ENCODE measurements at regions not wholly inside any gene's neighbourhood (a gene's known extent, or its start where the extent isn't known, plus 50 kb on each side); places are given as distances from the start of the nearest gene placed in this dataset.

GRCh38 chrX:150308041-150308440, 55.1 kb upstream of the MAMLD1 start:
- DNase-seq (ENCODE audit: low read depth): no peak
- Histone ChIP-seq H3K9ac (ENCODE audit: low read length) (no peak overlapping the region), H3K27me3 (replicated peaks; ENCODE audit: control insufficient read depth, insufficient read depth, low read length) (peaks cover 15% of the 10 kb centered on the region), H3K36me3 (ENCODE audit: control insufficient read depth, insufficient read depth, low read length, severe bottlenecking) (no peaks in the 10 kb centered on the region), H3K9me3 (ENCODE audit: control insufficient read depth, low read length) (no peaks in the 10 kb centered on the region), H3K4me3 (ENCODE audit: low read length) (no peak overlapping the region), H3K4me1 (ENCODE audit: control insufficient read depth, insufficient read depth, low read length) (no peaks in the 10 kb centered on the region)

GRCh38 chrX:150308532-150309157, 54.5 kb upstream of the MAMLD1 start:
- Histone ChIP-seq H3K27me3 (replicated peaks; ENCODE audit: control insufficient read depth, insufficient read depth, low read length) (peaks cover 15% of the 10 kb centered on the region), H3K4me1 (ENCODE audit: control insufficient read depth, insufficient read depth, low read length) (no peaks in the 10 kb centered on the region), H3K9ac (ENCODE audit: low read length) (no peak overlapping the region), H3K36me3 (ENCODE audit: control insufficient read depth, insufficient read depth, low read length, severe bottlenecking) (no peaks in the 10 kb centered on the region), H3K4me3 (ENCODE audit: low read length) (no peak overlapping the region), H3K9me3 (ENCODE audit: control insufficient read depth, low read length) (no peaks in the 10 kb centered on the region)
- no peak for DNase-seq (ENCODE audit: low read depth)

- Histone ChIP-seq H3K4me1 (ENCODE audit: control insufficient read depth, insufficient read depth, low read length) (no peaks in the 10 kb centered on the region), H3K4me3 (ENCODE audit: low read length) (no peak overlapping the region), H3K36me3 (ENCODE audit: control insufficient read depth, insufficient read depth, low read length, severe bottlenecking) (no peaks in the 10 kb centered on the region), H3K9ac (ENCODE audit: low read length) (no peak overlapping the region), H3K9me3 (ENCODE audit: control insufficient read depth, low read length) (no peaks in the 10 kb centered on the region), H3K27me3 (replicated peaks; ENCODE audit: control insufficient read depth, insufficient read depth, low read length) (peaks cover 19% of the 10 kb centered on the region)
- DNase-seq (ENCODE audit: low read depth): no peak
Observed at GRCh38 chrX:150310417-150310816, 52.7 kb upstream of the MAMLD1 start.

- no peak overlapping the region for H3K4me3 ChIP-seq (ENCODE audit: low read length)
- peaks cover 23% of the 10 kb centered on the region for H3K27me3 ChIP-seq (replicated peaks; ENCODE audit: control insufficient read depth, insufficient read depth, low read length)
- no peaks in the 10 kb centered on the region for H3K36me3 ChIP-seq (ENCODE audit: control insufficient read depth, insufficient read depth, low read length, severe bottlenecking)
- no peaks in the 10 kb centered on the region for H3K4me1 ChIP-seq (ENCODE audit: control insufficient read depth, insufficient read depth, low read length)
- H3K9ac ChIP-seq (ENCODE audit: low read length): no peak overlapping the region
- no peak for DNase-seq (ENCODE audit: low read depth)
- no peaks in the 10 kb centered on the region for H3K9me3 ChIP-seq (ENCODE audit: control insufficient read depth, low read length)
Observed at GRCh38 chrX:150310881-150311280, 52.2 kb upstream of the MAMLD1 start.

- no peak overlapping the region for H3K9ac ChIP-seq (ENCODE audit: low read length)
- no peaks in the 10 kb centered on the region for H3K36me3 ChIP-seq (ENCODE audit: control insufficient read depth, insufficient read depth, low read length, severe bottlenecking)
Observed at GRCh38 chrX:150312931-150313330, 50.2 kb upstream of the MAMLD1 start.

More at GRCh38 chrX:150312931-150313330, 50.2 kb upstream of the MAMLD1 start:
- DNase-seq (ENCODE audit: low read depth): no peak
- peaks cover 2% of the 10 kb centered on the region for H3K9me3 ChIP-seq (ENCODE audit: control insufficient read depth, low read length)
- H3K4me1 ChIP-seq (ENCODE audit: control insufficient read depth, insufficient read depth, low read length): no peaks in the 10 kb centered on the region
- H3K27me3 ChIP-seq (replicated peaks; ENCODE audit: control insufficient read depth, insufficient read depth, low read length): peaks cover 30% of the 10 kb centered on the region
- H3K4me3 ChIP-seq (ENCODE audit: low read length): no peak overlapping the region

All from adipocyte (in vitro differentiated cells).